Activated gamma-delta T cell treated with anti-CD3 and anti-CD28 coated beads, Interleukin-2, amount 50 U/mL, for 16 hours (primary cell): ENCODE measurements at regions not wholly inside any gene's neighbourhood (a gene's known extent, or its start where the extent isn't known, plus 50 kb on each side); places are given as distances from the start of the nearest gene placed in this dataset.
"Not testable (repeated sequence)": the region's sequence is repeated elsewhere in the genome, so short reads cannot be mapped to it uniquely, and the experiment has no call there.

Experiments used
- DNase-seq: peaks from one replicate; pipeline ENCODE4 v3.0.0-alpha.2; 2020; ENCODE audit warnings: low read depth

GRCh38 chr2:8554296-8554806 is 127.5 kb upstream of the ID2 start:
- DNase-seq: no peak

GRCh38 chr2:8555543-8555942 is 126.3 kb upstream of the ID2 start:
- DNase-seq: no peak

- DNase-seq: no peak
Observed at GRCh38 chr2:8558096-8558495, 123.8 kb upstream of the ID2 start.

GRCh38 chr2:8558956-8559355 is 122.9 kb upstream of the ID2 start:
- no peak for DNase-seq

GRCh38 chr2:8559805-8560204 is 122.1 kb upstream of the ID2 start:
- no peak for DNase-seq

- not testable (repeated sequence) for DNase-seq
Observed at GRCh38 chr2:8561692-8562091, 120.2 kb upstream of the ID2 start.

- no peak for DNase-seq
Observed at GRCh38 chr2:8563814-8564474, 117.9 kb upstream of the ID2 start.

- DNase-seq: no peak
Observed at GRCh38 chr2:8564475-8564874, 117.4 kb upstream of the ID2 start.

GRCh38 chr2:8565399-8566154 is 116.3 kb upstream of the ID2 start:
- DNase-seq: no peak

GRCh38 chr2:8566155-8566670 is 115.6 kb upstream of the ID2 start:
- no peak for DNase-seq

- no peak for DNase-seq
Observed at GRCh38 chr2:8566774-8567468, 114.9 kb upstream of the ID2 start.

GRCh38 chr2:8567469-8568260 is 114.2 kb upstream of the ID2 start:
- DNase-seq: no peak

GRCh38 chr2:8568543-8569302 is 113.1 kb upstream of the ID2 start:
- no peak for DNase-seq

GRCh38 chr2:8569332-8569930 is 112.4 kb upstream of the ID2 start:
- no peak for DNase-seq

GRCh38 chr2:8570637-8571036 is 111.2 kb upstream of the ID2 start:
- no peak for DNase-seq

- DNase-seq: no peak
Observed at GRCh38 chr2:8571301-8571791, 110.5 kb upstream of the ID2 start.

- no peak for DNase-seq
Observed at GRCh38 chr2:8571792-8572499, 109.9 kb upstream of the ID2 start.

GRCh38 chr2:8572712-8573233 is 109.1 kb upstream of the ID2 start:
- DNase-seq: no peak

GRCh38 chr2:8573234-8573941 is 108.5 kb upstream of the ID2 start:
- no peak for DNase-seq
